Posterior vena cava (tissue), 2 donors: ENCODE measurements at regions not wholly inside any gene's neighbourhood (a gene's known extent, or its start where the extent isn't known, plus 50 kb on each side); places are given as distances from the start of the nearest gene placed in this dataset.
"Not testable (repeated sequence)": the region's sequence is repeated elsewhere in the genome, so short reads cannot be mapped to it uniquely, and the experiment has no call there.

Experiments
- DNase-seq: peaks from one replicate; pipeline ENCODE4 v3.0.0-alpha.2; 2020; ENCODE audit warnings: low spot score
- intact Hi-C, 2 donors: fragments of 100-400 bp; cut with DNase I; formaldehyde crosslinking; loops; one replicate each; pipeline versions ENCODE4 v1.14.1 to v1.14.2; 2022 to 2023
- donor health status: DM: yes; HTN: yes; CAD: no.
- donor health status: DM: yes; HTN: yes; CAD: no.

DNA sequence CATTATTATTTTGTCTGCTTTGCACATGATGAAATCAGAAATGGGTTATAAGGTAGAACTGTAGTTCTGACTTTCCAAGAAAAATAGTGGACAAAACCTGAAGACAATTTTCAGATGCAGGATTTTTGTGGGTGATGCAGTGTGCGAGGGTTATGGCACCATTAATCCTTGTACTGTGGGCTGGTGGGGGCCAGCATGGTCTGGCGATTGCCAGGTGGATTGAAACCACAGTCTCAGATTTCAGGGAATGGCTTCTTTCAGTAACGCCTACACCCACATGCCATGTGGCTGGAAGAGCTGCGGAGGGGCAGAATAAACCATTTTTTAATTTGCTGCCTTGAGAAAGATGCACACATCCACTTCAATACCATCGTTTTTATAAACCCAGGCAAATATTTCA is 150.5 kb downstream of the ARSF start:
- no peak for DNase-seq
- intact Hi-C loops, result no loop called here

DNA sequence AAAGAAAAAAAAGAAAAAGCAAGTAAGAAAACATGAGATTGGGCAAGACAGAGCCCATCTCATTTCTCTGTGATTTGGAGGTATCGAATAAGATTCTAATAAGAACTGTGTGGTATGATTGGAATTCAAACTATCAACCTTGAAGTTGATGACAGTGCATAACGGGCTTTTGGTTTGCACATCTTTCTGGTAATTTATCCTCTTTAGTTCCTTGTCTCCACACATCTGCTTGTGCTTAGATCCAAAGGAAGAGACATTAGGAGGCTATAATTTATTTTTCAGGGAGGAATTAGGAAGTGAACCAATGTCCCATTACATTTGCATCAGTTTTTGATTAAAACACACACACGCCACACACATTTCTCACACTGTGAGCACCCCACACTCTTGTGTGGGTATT is 149.9 kb downstream of the ARSF start:
- intact Hi-C loops, result no loop called here
- no peak for DNase-seq

DNA sequence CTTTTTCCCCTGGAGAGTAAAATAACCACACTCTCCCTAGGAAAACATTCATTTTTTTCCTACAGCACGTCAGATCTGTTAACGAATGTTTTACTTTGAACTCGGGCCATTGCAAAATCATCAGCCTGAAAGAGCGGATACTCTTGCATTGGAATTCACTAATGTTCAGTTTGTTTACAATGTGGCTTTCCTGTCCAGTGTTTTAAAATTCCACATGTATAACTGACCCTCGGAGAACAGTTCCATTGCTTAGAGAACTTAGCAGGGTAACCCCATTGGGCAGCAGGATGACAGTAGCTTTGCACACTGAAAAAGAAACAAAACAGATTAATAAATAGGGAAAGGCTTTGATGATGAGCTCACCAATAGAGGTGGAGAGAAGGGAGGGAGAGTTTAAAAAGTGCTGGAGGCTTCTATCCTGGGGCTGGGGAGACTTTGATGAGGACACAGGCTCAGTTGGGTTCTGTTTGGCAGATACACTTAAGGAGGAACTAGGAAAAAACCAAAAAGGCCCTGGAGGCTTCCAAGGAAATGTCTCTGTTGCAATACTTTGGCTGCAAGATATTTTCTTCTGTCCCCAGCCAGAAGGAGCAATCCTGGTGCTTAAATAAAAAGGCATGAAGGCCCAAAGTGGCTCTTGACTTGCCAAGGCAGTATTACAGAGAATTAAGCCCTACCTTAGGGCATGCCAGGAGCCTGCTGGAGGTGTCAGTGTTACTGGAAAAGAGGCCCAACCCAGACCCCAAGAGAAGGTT is 143.1 kb downstream of the ARSF start:
- DNase-seq, result no peak
- intact Hi-C loops, result no loop called here

DNA sequence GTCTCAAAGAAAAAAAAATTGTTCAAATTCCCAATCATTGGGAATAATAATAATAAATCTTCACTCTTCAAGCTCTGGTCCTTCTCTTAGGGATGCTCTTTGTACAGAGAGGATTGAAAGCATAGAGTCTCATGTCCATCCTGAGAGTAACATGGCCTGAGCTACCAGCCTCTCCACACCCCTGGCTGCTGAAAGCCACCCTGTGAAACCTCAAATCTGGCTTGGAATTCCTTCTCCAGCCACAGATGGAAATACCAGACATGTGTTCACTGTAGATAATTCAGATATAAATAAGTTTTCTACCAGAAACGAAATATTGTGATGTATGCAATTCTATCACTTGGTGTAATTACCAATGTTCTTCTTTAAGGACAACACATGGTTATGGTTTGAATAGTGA is 140.6 kb downstream of the ARSF start:
- intact Hi-C loops, result no loop called here
- no peak for DNase-seq

DNA sequence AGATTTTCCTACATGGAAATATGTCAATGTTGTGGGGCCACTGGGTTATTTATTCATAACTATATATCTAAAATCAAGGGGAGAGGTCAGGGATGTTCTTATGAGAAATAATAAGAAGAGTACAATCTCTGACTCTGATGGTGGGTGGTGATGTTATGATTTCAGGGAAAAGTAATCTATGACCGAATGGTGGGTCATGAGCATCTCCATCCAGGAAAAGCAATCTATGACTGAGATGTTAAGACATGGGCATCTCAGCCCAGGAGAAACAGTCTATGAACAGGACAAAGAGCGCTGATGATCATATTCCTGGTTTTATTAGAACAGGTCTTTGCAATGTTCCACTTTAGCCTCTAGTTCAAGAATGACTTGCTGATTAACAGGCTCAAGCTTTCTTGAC is 137.1 kb downstream of the ARSF start:
- intact Hi-C loops, result no loop called here
- DNase-seq, result no peak

DNA sequence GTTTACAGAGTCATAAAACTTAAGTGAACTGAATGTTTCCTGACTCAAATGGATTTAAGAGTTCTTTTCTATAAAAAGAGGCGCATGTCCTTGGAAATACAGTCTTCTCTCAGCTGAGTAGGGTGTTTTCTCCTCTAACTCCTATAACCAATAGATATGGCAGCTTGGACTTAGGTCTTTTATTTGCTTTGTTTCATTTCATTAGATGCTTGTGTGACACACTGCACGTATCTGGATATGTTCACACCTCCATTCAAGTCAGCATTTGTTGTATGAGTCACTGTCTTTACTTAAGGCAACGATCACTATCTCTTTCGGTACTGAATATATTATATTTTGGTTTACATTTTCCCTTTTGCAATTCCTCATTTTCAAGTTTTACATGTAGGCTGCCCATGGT is 136.6 kb downstream of the ARSF start:
- intact Hi-C loops, result no loop called here
- no peak for DNase-seq

DNA sequence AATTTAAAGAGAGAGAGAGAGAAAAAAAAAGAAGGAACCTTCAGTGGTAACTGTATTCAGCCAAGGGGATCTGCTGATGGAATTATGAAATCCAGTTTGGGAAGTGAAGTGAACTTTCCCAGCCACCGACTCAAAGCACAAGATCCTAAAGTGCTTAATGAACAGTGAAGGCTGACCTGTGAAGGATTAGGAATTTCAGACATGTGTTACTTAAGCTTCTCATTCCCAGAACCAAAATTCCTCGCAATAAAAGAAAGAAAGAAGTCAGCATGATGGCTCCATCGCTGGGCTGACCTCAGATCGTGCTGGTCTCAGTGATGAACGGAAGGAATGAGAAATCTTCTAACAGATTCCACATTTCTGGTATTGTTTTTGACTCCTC is 135.2 kb downstream of the ARSF start:
- intact Hi-C loops, result no loop called here
- no peak for DNase-seq

DNA sequence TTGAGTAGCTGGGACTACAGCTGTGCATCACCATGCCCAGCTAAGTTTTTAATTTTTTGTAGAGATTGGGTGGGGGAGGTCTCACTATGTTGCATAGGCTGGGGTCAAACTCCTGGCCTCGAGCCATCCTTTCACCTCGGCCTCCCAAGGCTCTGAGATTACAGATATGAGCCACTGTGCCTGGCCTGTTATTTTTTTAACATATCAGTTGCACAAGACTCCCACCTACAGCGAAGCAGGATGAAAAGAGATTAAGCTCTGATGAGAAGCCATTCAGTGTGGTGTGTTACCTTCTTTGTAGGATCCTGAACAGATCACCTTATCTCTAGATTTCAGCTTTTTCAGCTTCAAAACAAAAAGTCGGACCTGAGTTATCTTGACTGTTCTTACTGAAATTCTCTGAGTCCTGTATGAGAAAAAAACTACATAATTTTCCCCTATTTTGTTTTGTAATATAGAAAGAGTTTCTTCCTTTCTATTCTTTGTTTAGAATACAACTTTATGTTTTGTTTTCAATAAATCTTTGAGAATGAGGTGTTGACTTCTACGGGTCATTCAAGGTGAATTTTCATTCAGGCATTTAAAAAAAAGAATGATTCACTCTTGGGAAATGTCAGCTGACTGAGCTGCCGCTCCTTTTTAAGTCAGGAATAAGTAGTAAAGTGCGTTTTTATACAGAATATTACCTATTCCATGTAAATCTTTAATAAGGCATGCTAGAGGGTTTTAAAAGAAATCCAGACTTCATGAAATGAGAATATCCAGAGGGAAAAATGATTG is 134.6 kb downstream of the ARSF start:
- DNase-seq, result no peak
- intact Hi-C loops, result no loop called here

DNA sequence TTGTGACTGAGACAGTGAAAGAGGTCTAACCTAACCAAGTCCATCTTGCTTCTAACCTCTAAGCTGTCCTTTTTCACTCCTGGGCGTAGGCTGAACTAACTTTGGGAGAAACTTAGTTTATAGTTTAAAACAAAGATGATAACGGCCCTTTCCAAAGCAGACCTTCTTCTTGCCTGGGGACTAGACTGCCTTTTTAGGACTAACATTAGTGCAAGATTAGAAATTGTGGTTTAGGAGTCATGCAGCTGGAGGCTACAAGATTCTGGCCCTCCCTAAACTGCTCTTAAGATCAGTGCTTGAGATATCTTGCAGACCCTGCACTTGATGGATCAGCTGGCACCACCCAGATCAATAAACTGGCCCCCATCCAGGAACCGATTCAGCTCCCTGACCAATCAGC is 130.9 kb downstream of the ARSF start:
- intact Hi-C loops, DNase-seq: not testable (repeated sequence)

DNA sequence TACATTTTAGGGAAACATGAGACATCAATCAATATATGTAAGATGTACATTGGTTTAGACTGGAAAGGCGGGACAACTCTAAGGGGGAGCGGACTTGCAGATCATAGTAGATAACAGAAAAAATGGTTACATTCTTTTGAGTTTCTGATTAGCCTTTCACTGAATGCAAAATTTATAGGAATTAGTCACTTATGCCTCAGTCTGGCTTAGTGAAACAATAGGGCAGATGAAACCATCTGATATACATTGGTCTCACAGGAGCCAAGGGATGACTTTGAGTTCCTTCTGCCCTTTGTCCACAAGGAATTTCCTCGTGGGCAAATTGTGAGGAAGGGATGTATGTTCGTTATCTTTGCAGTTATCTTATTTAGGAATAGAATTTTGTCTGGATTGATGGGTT is 128.2 kb downstream of the ARSF start:
- DNase-seq, result no peak
- intact Hi-C loops, result no loop called here

DNA sequence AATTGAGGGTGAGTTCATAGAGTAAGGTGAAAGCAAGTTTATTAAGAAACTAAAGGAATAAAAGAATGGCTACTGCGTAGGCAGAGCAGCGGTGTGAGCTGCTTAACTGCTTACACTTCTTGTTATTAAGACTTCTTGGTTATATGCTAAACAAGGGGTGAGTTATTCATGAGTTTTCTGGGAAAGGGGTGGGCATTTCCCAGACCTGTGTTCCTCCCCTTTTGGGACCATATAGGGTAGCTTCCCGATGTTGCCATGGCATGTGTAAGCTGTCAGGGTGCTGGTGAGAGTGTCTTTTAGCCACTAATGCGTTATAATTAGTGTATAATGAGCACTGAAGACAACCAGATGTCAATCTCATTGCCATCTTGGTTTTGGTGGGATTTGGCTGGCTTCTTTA is 126.5 kb downstream of the ARSF start:
- DNase-seq, result no peak
- intact Hi-C loops, result no loop called here

DNA sequence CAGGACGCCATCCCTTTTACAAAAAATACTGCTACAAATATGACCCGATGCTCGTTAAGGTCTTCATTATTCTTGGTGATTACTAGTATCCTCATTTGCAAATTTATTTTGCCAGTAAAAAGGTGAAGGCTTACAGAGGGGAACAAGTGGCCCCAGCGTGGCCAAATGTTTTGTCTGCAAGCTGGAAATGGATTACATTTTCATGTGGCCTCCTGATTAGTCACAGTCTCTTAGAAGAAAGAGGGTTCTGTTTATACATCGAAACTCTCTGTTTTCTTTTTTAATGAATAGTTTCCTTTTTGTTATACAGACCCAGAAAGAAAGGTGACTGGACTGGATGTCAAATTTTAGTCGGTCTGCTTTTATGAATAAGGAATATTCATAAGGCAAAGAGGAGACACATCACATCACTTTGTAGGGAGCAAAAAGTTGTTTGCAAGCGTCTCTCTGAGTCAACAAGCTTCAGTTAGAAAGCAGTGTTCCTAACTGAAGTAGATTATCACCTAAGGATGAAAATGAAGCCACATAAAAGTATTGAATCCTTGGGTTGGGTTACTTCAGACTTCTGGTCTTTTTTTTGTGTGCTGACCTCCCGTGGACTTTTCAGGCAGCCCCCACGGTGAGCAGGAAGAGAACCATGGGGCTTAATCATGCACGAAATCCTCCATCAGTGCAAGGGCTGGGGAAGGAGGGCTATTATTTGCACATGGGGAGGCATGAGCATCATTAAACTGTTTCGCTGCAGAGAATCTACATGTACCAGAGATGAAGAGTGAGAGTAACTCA is 125.6 kb downstream of the ARSF start:
- intact Hi-C loops, result no loop called here
- DNase-seq, result no peak

DNA sequence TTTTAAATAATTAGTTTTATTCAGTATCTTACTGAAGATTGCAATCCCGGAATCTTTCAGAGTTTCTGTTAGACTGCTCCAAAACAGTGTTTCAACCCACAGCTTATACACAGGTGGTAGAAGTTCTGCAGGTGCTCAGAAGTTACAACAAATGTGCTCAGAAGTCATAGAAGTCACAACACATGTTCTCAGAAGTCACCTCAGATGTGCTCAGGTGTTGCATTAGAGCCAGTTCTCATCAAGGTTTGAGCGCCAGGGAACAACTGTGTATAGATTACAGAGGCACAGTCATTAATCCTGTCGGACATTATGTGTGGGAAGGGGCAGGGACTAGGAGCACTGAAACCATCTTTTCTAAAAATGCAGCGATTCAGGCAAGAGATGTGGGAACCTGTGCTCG is 124.5 kb downstream of the ARSF start:
- DNase-seq, result no peak
- intact Hi-C loops, result no loop called here
